Coronary artery (tissue), 2 donors: ENCODE measurements at regions not wholly inside any gene's neighbourhood (a gene's known extent, or its start where the extent isn't known, plus 50 kb on each side); places are given as distances from the start of the nearest gene placed in this dataset.

Experiments used
- DNase-seq: peaks from one replicate; pipeline ENCODE4 v3.0.0-alpha.2; 2017; ENCODE audit warnings: low spot score
- H3K27ac ChIP-seq, 2 donors: fragments of 200-600 bp; sonication (generic); one replicate each; pipeline ENCODE4 v1.5.1; 2016 to 2019
- H3K4me3 ChIP-seq: fragments of 200-600 bp; sonication (generic); 2 replicates; pipeline ENCODE4 v1.5.1; 2016; ENCODE audit warnings: mild to moderate bottlenecking, moderate library complexity
- TF ChIP-seq, protein P1 (sequence below): fragments of 200-600 bp; sonication (generic); IDR thresholded peaks from one replicate; pipeline ENCODE4 v1.5.1; 2019; ENCODE audit warnings: antibody characterized with exemption

DNA sequence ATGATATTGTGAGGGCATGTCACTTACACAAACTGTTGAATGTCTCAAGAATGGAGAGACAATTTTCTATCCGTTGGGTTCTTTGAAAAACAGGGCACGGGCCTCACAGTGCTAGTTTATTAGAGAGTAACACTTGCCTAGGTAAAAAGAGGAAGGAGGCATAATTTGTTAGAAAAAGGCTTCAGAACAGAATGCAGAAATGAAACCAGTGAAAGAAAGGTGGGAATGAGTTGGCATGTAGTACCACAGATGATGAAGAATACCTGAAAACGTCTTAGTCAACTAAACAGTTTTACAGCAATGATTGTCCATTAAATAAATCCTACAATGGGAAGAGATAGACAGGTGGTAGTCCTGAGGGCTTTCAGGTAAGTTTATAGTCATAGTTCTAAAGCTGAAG lies 1399.7 kb upstream of the CADM2 start:
- H3K27ac ChIP-seq, result no peak overlapping the region
- H3K4me3 ChIP-seq, result no peak overlapping the region
- DNase-seq, result no peak
- TF ChIP-seq, protein P1, sequence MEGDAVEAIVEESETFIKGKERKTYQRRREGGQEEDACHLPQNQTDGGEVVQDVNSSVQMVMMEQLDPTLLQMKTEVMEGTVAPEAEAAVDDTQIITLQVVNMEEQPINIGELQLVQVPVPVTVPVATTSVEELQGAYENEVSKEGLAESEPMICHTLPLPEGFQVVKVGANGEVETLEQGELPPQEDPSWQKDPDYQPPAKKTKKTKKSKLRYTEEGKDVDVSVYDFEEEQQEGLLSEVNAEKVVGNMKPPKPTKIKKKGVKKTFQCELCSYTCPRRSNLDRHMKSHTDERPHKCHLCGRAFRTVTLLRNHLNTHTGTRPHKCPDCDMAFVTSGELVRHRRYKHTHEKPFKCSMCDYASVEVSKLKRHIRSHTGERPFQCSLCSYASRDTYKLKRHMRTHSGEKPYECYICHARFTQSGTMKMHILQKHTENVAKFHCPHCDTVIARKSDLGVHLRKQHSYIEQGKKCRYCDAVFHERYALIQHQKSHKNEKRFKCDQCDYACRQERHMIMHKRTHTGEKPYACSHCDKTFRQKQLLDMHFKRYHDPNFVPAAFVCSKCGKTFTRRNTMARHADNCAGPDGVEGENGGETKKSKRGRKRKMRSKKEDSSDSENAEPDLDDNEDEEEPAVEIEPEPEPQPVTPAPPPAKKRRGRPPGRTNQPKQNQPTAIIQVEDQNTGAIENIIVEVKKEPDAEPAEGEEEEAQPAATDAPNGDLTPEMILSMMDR, result no peak

DNA sequence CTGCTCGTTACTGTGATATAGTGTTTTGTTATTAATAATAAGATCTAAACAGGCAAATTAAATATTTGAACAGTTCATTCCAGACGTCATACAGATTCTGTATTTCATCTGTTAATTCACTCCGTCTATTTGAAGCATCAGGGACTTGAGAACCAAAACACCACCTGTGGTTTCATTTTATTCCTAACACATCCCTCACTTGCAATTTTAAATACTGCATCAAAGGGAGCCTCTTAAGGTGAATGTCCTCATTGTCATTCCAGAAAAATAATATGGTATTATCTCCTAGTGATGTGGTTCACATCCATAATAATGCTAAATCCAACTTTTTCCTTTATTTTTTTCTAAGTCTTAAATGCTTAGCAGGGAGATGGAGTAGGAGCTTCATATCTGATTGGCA lies 1390.9 kb upstream of the CADM2 start:
- DNase-seq, result no peak
- TF ChIP-seq, protein P1, result no peak
- H3K4me3 ChIP-seq, result no peak overlapping the region

DNA sequence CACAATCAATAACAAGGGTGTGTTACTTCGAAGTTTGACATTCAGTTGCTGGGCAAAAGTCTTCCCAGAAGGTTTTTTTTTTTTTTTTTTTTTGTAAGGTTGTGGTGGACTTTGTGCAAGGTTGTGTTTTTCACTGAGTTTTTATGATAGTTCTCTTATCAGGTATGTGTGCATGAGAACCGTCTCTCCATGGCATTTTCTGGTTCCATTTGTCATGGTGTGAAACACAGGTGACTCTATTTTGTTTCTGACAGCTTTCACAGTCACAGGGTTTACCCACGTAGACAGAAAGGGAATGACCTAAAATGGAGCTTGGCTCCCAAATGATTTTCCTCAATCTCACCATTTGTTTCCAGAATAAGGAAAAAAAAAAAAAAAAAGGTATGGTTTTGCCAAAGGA lies 1377.2 kb upstream of the CADM2 start:
- Histone ChIP-seq H3K27ac (no peak overlapping the region), H3K4me3 (no peak overlapping the region)
- TF ChIP-seq, protein P1, result no peak
- DNase-seq, result no peak

More for the DNA sequence above, 1390.9 kb upstream of the CADM2 start:
- no peak overlapping the region for H3K27ac ChIP-seq

DNA sequence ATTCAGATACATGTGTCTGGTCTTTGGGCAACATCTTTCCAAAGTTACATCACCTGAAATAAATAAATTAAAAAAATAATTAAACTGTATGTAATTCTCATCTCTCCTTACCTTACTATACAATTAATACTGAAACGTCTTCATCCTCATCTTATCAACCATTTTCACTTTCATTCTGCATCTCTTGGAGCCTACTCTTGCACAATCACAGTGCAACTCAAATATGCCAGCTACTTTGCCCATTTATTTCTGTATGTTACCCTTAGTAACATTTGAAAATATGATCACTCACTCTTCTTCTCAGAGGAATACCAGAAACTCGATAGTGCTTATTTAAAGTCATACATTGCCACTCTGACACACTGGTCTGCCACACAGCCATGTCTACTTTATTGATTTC lies 1357.1 kb upstream of the CADM2 start:
- Histone ChIP-seq H3K27ac (no peak overlapping the region), H3K4me3 (no peak overlapping the region)
- DNase-seq, result no peak
- TF ChIP-seq, protein P1, result no peak

DNA sequence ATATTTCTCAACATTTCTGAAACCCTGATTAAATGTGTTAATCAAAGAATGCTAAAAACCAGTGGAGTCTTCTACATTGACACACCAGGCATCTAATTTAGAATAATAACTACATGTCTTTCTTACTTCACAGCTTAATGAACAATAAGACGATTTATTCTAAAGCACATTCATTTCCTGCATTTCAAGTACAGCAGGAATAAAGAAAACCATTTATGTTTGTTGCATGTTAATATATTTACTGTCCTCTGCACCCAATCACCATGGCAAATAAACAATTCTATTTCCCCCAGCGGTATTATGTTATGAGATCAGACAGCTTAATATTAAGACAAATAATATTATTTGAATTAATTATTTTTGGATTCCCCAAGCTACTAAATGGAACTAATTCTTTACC lies 1336.3 kb upstream of the CADM2 start:
- TF ChIP-seq, protein P1, result no peak
- DNase-seq, result no peak
- Histone ChIP-seq H3K4me3 (no peak overlapping the region), H3K27ac (no peak overlapping the region)

DNA sequence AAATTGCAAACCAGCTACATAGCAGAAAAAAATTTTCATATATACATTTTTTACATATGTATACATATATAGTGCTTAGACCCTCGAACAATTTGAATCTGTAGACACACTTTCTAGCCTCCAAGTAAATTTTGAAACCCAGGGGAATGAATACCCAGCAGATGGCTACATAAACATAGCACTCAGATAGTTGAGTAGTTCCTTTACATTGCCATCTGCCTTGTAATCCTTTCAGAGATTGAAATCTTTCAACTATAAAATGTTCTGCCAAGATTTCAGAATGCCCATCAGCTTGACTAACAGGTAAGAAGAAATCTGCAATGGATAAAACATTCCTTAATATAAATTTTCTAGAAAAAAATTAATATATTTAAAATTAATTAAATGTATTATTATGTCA lies 1333.5 kb upstream of the CADM2 start:
- DNase-seq, result no peak
- H3K27ac ChIP-seq, result no peak overlapping the region
- TF ChIP-seq, protein P1, result no peak

DNA sequence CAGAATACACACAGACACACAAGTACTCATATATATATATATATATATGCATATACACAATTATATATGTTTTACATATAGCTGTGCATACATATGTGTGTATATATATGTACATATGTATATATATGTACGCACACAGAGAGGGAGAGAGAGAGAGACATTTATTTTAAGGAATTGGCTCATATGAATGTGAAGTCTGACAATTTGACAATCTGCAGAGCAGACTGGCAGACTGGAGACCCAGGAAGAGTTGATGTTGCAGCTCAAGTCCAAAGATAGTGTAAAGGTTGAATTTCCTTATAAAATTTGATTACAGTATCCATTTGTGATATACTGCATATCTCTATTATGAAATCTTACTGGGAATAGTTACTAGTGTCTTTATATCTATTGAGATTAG lies 1330.3 kb upstream of the CADM2 start:
- H3K27ac ChIP-seq, result no peak overlapping the region
- no peak for DNase-seq
- TF ChIP-seq, protein P1, result no peak
- no peak overlapping the region for H3K4me3 ChIP-seq

More for the DNA sequence above, 1333.5 kb upstream of the CADM2 start:
- no peak overlapping the region for H3K4me3 ChIP-seq
